ENCODE measurements at regions not wholly inside any gene's neighbourhood (a gene's known extent, or its start where the extent isn't known, plus 50 kb on each side); places are given as distances from the start of the nearest gene placed in this dataset.

- no peak for TF ChIP-seq CTCF (IDR thresholded peaks at IDR 0.05 in 8 of 11, conservative IDR thresholded peaks at IDR 0.05 in 3 of 11)
- no peak for TF ChIP-seq POLR2AphosphoS5 (IDR thresholded peaks at IDR 0.05)
Observed at GRCh38 chr6:44554861-44555260, 167.4 kb downstream of the CDC5L start.
